OCI-LY7 (cell line): ENCODE measurements at regions not wholly inside any gene's neighbourhood (a gene's known extent, or its start where the extent isn't known, plus 50 kb on each side); places are given as distances from the start of the nearest gene placed in this dataset.

Source experiments
- BruUV-seq: library from RNA; stranded (reverse); fragments of 400-500 nt; replicated peaks from 2 replicates; lab custom pipeline; 2021; lab: Mats Ljungman, UMichigan
- CTCF ChIA-PET: fragments of 300-600 bp; sonication (Branson Sonifier 250); formaldehyde crosslinking; loops from one replicate; lab custom pipeline; 2022; ENCODE audit warnings: antibody characterized with exemption; ENCODE audit not compliant: unreplicated experiment; lab: Charles Lee
- POLR2A ChIA-PET: fragments of 300-600 bp; sonication (Branson Sonifier 250); formaldehyde crosslinking; loops from one replicate; lab custom pipeline; 2022; ENCODE audit warnings: antibody characterized with exemption; lab: Charles Lee
- DNase-seq: peaks from one replicate; pipeline ENCODE4 v3.0.0-alpha.2; 2015; ENCODE audit warnings: low spot score
- H2AFZ ChIP-seq: fragments of 200-600 bp; sonication (generic), shearing (Covaris generic); 2 replicates; pipeline ENCODE4 v1.6.1; 2014; ENCODE audit warnings: mild to moderate bottlenecking, antibody characterized with exemption, low read length, moderate library complexity
- H3K27ac ChIP-seq: fragments of 200-600 bp; sonication (generic); 2 replicates; pipeline ENCODE4 v1.5.1; 2014; ENCODE audit warnings: mixed run types, low read depth, mild to moderate bottlenecking, moderate library complexity, low read length, inconsistent platforms; ENCODE audit not compliant: poor library complexity, severe bottlenecking
- H3K36me3 ChIP-seq: fragments of 200-600 bp; sonication (generic); 2 replicates; pipeline ENCODE4 v1.6.1; 2014; ENCODE audit warnings: mild to moderate bottlenecking, antibody characterized with exemption, low read length, moderate library complexity, mixed read lengths; ENCODE audit not compliant: insufficient read depth
- H3K4me1 ChIP-seq: fragments of 200-600 bp; sonication (generic); 2 replicates; pipeline ENCODE4 v1.5.1; 2014; ENCODE audit warnings: mild to moderate bottlenecking, low read length; ENCODE audit not compliant: insufficient read depth, poor library complexity, severe bottlenecking
- H3K4me2 ChIP-seq: fragments of 200-600 bp; sonication (generic); 2 replicates; pipeline ENCODE4 v1.6.1; 2014; ENCODE audit warnings: mild to moderate bottlenecking, low read length
- H3K4me3 ChIP-seq: fragments of 200-600 bp; sonication (generic); 2 replicates; pipeline ENCODE4 v1.5.1; 2014; ENCODE audit warnings: mild to moderate bottlenecking, low read depth, low read length; ENCODE audit not compliant: poor library complexity, severe bottlenecking
- H3K79me2 ChIP-seq: fragments of 200-600 bp; sonication (generic); 2 replicates; pipeline ENCODE4 v1.6.1; 2016; ENCODE audit warnings: low read depth, mild to moderate bottlenecking, low read length, moderate library complexity, mixed read lengths; ENCODE audit not compliant: insufficient read depth
- H3K9me2 ChIP-seq: fragments of 200-600 bp; sonication (generic); 2 replicates; pipeline ENCODE4 v1.6.1; 2016; ENCODE audit warnings: mild to moderate bottlenecking, low read length, mixed read lengths; ENCODE audit not compliant: insufficient read depth
- H3K9me3 ChIP-seq: fragments of 200-600 bp; sonication (generic); 2 replicates; pipeline ENCODE4 v1.6.1; 2014; ENCODE audit warnings: mild to moderate bottlenecking, mixed run types, low read length, mixed read lengths
- H4K20me1 ChIP-seq: fragments of 200-600 bp; sonication (generic); 2 replicates; pipeline ENCODE4 v1.6.1; 2014; ENCODE audit warnings: mild to moderate bottlenecking, antibody characterized with exemption, low read length, moderate library complexity, mixed read lengths; ENCODE audit not compliant: insufficient read depth
- CTCF ChIP-seq: fragments of 200-600 bp; sonication (generic); conservative IDR thresholded peaks from 2 replicates; pipeline ENCODE4 v1.5.1; 2014; ENCODE audit warnings: mild to moderate bottlenecking, antibody characterized with exemption, low read length, moderate library complexity, mixed read lengths
- EZH2phosphoT487 ChIP-seq: fragments of 200-600 bp; sonication (generic); IDR thresholded peaks from 2 replicates; pipeline ENCODE4 v1.6.1; 2018; ENCODE audit warnings: low read depth, borderline replicate concordance, mild to moderate bottlenecking, mixed run types, antibody characterized with exemption, low read length, moderate library complexity, mixed read lengths
- intact Hi-C: fragments of 100-400 bp; cut with micrococcal nuclease; formaldehyde crosslinking; loops from one replicate; pipeline ENCODE4 v1.10.0; 2022; ENCODE audit not compliant: unreplicated experiment

- Histone ChIP-seq H3K4me1 (no peaks in the 10 kb centered on the region), H3K4me3 (no peak overlapping the region), H2AFZ (no peak overlapping the region), H3K9me3 (0 out of 2 replicates have a peak, but pooled peaks cover 4% of the 10 kb centered on the region), H3K9me2 (no peaks in the 10 kb centered on the region), H3K4me2 (no peak overlapping the region), H4K20me1 (no peaks in the 10 kb centered on the region), H3K27ac (no peak overlapping the region), H3K79me2 (no peaks in the 10 kb centered on the region), H3K36me3 (no peaks in the 10 kb centered on the region)
- TF ChIP-seq EZH2phosphoT487 (no peak), CTCF (no peak)
- BruUV-seq: no TSS peak
- ChIA-PET POLR2A (interaction anchor here (0.8 to 1.3 kb wide), 2 partner anchors 24 to 34 kb away, joined by 3 to 5 read pairs; no protein-coding TSS in a partner anchor), CTCF (no interaction called here)
- no peak for DNase-seq
- intact Hi-C loops: no loop called here
Observed at GRCh38 chr13:88376760-88377388, 705.7 kb downstream of the SLITRK5 start.

- Histone ChIP-seq H3K4me1 (no peaks in the 10 kb centered on the region), H3K4me2 (no peak overlapping the region), H3K27ac (no peak overlapping the region), H3K4me3 (no peak overlapping the region), H3K36me3 (no peaks in the 10 kb centered on the region), H3K9me3 (0 out of 2 replicates have a peak, but pooled peaks cover 4% of the 10 kb centered on the region), H3K9me2 (no peaks in the 10 kb centered on the region), H4K20me1 (no peaks in the 10 kb centered on the region), H2AFZ (no peak overlapping the region), H3K79me2 (no peaks in the 10 kb centered on the region)
- no TSS peak for BruUV-seq
- CTCF ChIA-PET: no interaction called here
- no peak for DNase-seq
- TF ChIP-seq CTCF: no peak
- TF ChIP-seq EZH2phosphoT487: no peak
- POLR2A ChIA-PET: interaction anchor here (1.3 kb wide), 1 partner anchor 23 kb away, joined by 5 read pairs; no protein-coding TSS in a partner anchor
- intact Hi-C loops: no loop called here
Observed at GRCh38 chr13:88377852-88378251, 706.7 kb downstream of the SLITRK5 start.

GRCh38 chr13:88384542-88384941 lies 713.4 kb downstream of the SLITRK5 start:
- Histone ChIP-seq H2AFZ (no peak overlapping the region), H3K79me2 (no peaks in the 10 kb centered on the region), H3K27ac (no peak overlapping the region), H3K4me3 (no peak overlapping the region), H3K4me2 (no peak overlapping the region), H3K9me3 (no peaks in the 10 kb centered on the region), H3K9me2 (no peaks in the 10 kb centered on the region), H3K36me3 (no peaks in the 10 kb centered on the region), H4K20me1 (no peaks in the 10 kb centered on the region), H3K4me1 (no peaks in the 10 kb centered on the region)
- POLR2A ChIA-PET: interaction anchor here (0.7 kb wide), 2 partner anchors 105 to 675 kb away, joined by 3 read pairs; no protein-coding TSS in a partner anchor
- intact Hi-C loops: no loop called here
- no peak for DNase-seq
- BruUV-seq: no TSS peak
- TF ChIP-seq CTCF: no peak
- TF ChIP-seq EZH2phosphoT487: no peak
- CTCF ChIA-PET: no interaction called here
